Keratinocyte (primary cell): ENCODE measurements at regions not wholly inside any gene's neighbourhood (a gene's known extent, or its start where the extent isn't known, plus 50 kb on each side); places are given as distances from the start of the nearest gene placed in this dataset.
A peak's percentile ranks its signal among the peaks of the same experiment; 100 is the strongest.

ENCODE experiments used
- DNase-seq: peaks from one replicate; pipeline ENCODE4 v3.0.0-alpha.2; 2011; ENCODE audit warnings: low read depth, missing footprints, low spot score
- FAIRE-seq: peaks from 2 replicates; lab custom pipeline; 2011; peaks lifted over from hg19 to GRCh38; lab: Jason Lieb, UNC
- H2AFZ ChIP-seq: 2 replicates; pipeline ENCODE4 v1.6.0; 2012; ENCODE audit warnings: low read length, control low read depth, inconsistent platforms; ENCODE audit not compliant: control insufficient read depth
- H3K27ac ChIP-seq: 2 replicates; pipeline ENCODE4 v1.5.1; 2011; ENCODE audit warnings: low read length; ENCODE audit not compliant: control insufficient read depth, insufficient read depth
- H3K27me3 ChIP-seq: 3 replicates; pipeline ENCODE4 v1.6.0; 2011; ENCODE audit warnings: low read length; ENCODE audit not compliant: control insufficient read depth, insufficient read depth; ENCODE audit errors: extremely low read depth
- H3K36me3 ChIP-seq, 2 experiments: 2 replicates in 1 of 2; 3 replicates in 1 of 2; pipeline ENCODE4 v1.5.1; 2011; ENCODE audit warnings: low read length in 2 of 2, mild to moderate bottlenecking in 1 of 2; ENCODE audit not compliant: control insufficient read depth in 2 of 2, insufficient read depth in 2 of 2; ENCODE audit errors: extremely low read depth in 1 of 2
- H3K4me1 ChIP-seq: 3 replicates; pipeline ENCODE4 v1.5.1; 2011; ENCODE audit warnings: low read length; ENCODE audit not compliant: control insufficient read depth, insufficient read depth; ENCODE audit errors: extremely low read depth
- H3K4me2 ChIP-seq: 3 replicates; pipeline ENCODE4 v1.6.0; 2011; ENCODE audit warnings: low read depth, low read length; ENCODE audit not compliant: control insufficient read depth, insufficient read depth; ENCODE audit errors: extremely low read depth
- H3K4me3 ChIP-seq, 3 experiments: fragments of 200-600 bp in 1 of 3; sonication (generic) in 1 of 3; 2 replicates in 2 of 3; 3 replicates in 1 of 3; pipeline ENCODE4 v1.5.1; 2011 to 2016; ENCODE audit warnings: low read length in 3 of 3, mild to moderate bottlenecking in 3 of 3, control low read depth in 2 of 3, inconsistent platforms in 1 of 3, low read depth in 1 of 3, mixed read lengths in 1 of 3, mixed run types in 1 of 3, moderate library complexity in 1 of 3; ENCODE audit not compliant: control insufficient read depth in 2 of 3, insufficient read depth in 2 of 3; ENCODE audit errors: extremely low read depth in 1 of 3
- H3K79me2 ChIP-seq: 2 replicates; pipeline ENCODE4 v1.6.0; 2012; ENCODE audit warnings: low read length; ENCODE audit not compliant: control insufficient read depth, insufficient read depth
- H3K9ac ChIP-seq: 3 replicates; pipeline ENCODE4 v1.6.0; 2011; ENCODE audit warnings: low read length; ENCODE audit not compliant: control insufficient read depth, insufficient read depth; ENCODE audit errors: extremely low read depth
- H3K9me1 ChIP-seq: 3 replicates; pipeline ENCODE4 v1.6.0; 2011; ENCODE audit warnings: low read length; ENCODE audit not compliant: control insufficient read depth, insufficient read depth; ENCODE audit errors: extremely low read depth
- H3K9me3 ChIP-seq: 2 replicates; pipeline ENCODE4 v1.5.1; 2012; ENCODE audit warnings: low read depth, low read length; ENCODE audit not compliant: control insufficient read depth
- H4K20me1 ChIP-seq: 3 replicates; pipeline ENCODE4 v1.6.0; 2011; ENCODE audit warnings: low read length; ENCODE audit not compliant: control insufficient read depth, insufficient read depth; ENCODE audit errors: extremely low read depth
- CTCF ChIP-seq, 3 experiments: IDR thresholded peaks in 1 of 3; conservative IDR thresholded peaks in 1 of 3; optimal IDR thresholded peaks in 1 of 3; 2 replicates in 2 of 3; 3 replicates in 1 of 3; pipeline versions ENCODE3 to v1.5.1; 2011; ENCODE audit warnings: low read length in 3 of 3, mild to moderate bottlenecking in 3 of 3, moderate library complexity in 2 of 3, control low read depth in 1 of 3, inconsistent platforms in 1 of 3; ENCODE audit not compliant: insufficient read depth in 2 of 3; ENCODE audit errors: extremely low read depth in 1 of 3
- EZH2 ChIP-seq: IDR thresholded peaks from one replicate; pipeline ENCODE4 v1.6.1; 2012; ENCODE audit warnings: inconsistent platforms, mild to moderate bottlenecking, low read length, moderate library complexity
- dilution Hi-C: fragments of 300-500 bp; cut with MboI; formaldehyde crosslinking; loops from one replicate; pipeline ENCODE4 v1.7.0; 2020; ENCODE audit warnings: low sequenced_read_pairs; ENCODE audit not compliant: extremely low pct_ligation_motif_present

DNA sequence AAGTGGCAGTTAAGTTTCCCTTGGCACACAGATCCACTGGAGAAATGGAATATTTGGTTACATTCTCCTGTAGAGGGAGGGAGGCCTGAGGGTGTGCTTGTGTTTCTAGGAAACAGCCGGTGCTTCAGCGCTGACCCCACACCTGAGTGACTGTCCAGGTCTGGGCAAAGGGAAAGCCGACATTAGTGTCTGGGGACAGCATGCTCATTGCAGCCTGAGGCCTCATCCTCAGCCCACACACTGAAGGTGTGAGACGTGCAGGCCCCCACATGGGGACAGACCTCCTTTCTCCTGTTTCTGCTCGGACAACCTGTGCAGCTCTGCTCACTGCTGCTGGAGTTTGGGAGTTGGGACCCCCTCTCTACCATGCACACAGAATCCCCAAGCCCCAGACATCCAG is 178.3 kb downstream of the ACKR3 start:
- peak overlapping the region; percentile 86 for H2AFZ ChIP-seq
- no peaks in the 10 kb centered on the region for H4K20me1 ChIP-seq
- TF ChIP-seq CTCF (optimal IDR thresholded peaks at IDR 0.05 in 1 of 3, IDR thresholded peaks at IDR 0.05 in 1 of 3, conservative IDR thresholded peaks at IDR 0.05 in 1 of 3; ENCODE audit: extremely low read depth in 1 of 3, insufficient read depth in 2 of 3, low read length in 3 of 3), result no peak
- TF ChIP-seq EZH2, result no peak
- H3K4me1 ChIP-seq, result peaks cover 53% of the 10 kb centered on the region
- DNase-seq (no peak), FAIRE-seq (no peak)
- dilution Hi-C loops, result no loop called here
- H3K36me3 ChIP-seq, result no peaks in the 10 kb centered on the region
- H3K4me2 ChIP-seq, result peak overlapping the region; percentile 70
- no peaks in the 10 kb centered on the region for H3K9me3 ChIP-seq
- peaks cover 5% of the 10 kb centered on the region for H3K9me1 ChIP-seq
- peak overlapping the region; percentile 60 for H3K9ac ChIP-seq
- no peaks in the 10 kb centered on the region for H3K27me3 ChIP-seq
- no peaks in the 10 kb centered on the region for H3K79me2 ChIP-seq
- peak overlapping the region in 1 of 3 experiments; percentile 44 for H3K4me3 ChIP-seq
- H3K27ac ChIP-seq, result peak overlapping the region; percentile 71

DNA sequence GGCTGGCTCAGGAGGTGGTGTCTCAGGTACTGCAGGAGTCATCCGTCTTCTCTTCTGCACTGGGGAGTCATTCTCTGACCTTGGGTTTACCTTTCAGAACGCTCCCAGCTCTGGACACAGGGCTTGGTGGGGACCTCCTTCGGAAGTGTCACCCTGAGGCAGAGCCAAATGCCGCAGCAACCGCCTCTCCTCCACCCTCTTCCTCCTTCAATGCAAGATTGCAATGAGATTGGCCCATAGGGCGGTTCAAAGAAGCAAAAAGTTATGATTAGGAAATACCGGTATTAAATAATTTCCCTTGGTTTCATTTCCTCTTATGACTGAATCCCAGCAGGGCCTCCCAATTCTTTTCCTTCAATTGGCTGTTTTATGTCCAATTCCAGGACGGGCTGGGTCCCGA is 178.8 kb downstream of the ACKR3 start:
- FAIRE-seq (no peak), DNase-seq (no peak)
- Histone ChIP-seq H3K4me2 (peak overlapping the region; percentile 70), H3K9me1 (peaks cover 5% of the 10 kb centered on the region), H3K27me3 (no peaks in the 10 kb centered on the region), H4K20me1 (no peaks in the 10 kb centered on the region), H3K27ac (peak overlapping the region; percentile 71), H3K9me3 (no peaks in the 10 kb centered on the region), H3K79me2 (no peaks in the 10 kb centered on the region), H3K9ac (peak overlapping the region; percentile 60), H3K36me3 (no peaks in the 10 kb centered on the region), H2AFZ (peak overlapping the region; percentile 86), H3K4me3 (peak overlapping the region in 1 of 3 experiments; percentile 44), H3K4me1 (peaks cover 53% of the 10 kb centered on the region)
- dilution Hi-C loops, result no loop called here
- TF ChIP-seq CTCF (optimal IDR thresholded peaks at IDR 0.05 in 1 of 3, IDR thresholded peaks at IDR 0.05 in 1 of 3, conservative IDR thresholded peaks at IDR 0.05 in 1 of 3; ENCODE audit: extremely low read depth in 1 of 3, insufficient read depth in 2 of 3, low read length in 3 of 3) (no peak), EZH2 (no peak)
